SK-N-SH treated with all-trans-retinoic acid at 6 μM for 48 hours (cell line): ENCODE measurements at regions not wholly inside any gene's neighbourhood (a gene's known extent, or its start where the extent isn't known, plus 50 kb on each side); places are given as distances from the start of the nearest gene placed in this dataset.

Experiments
- ARNTL ChIP-seq: fragments of 450-650 bp; formaldehyde crosslinking; IDR thresholded peaks from 2 replicates; pipeline ENCODE4 v1.5.0; 2020; ENCODE audit warnings: low read depth, mild to moderate bottlenecking, moderate library complexity, borderline replicate concordance
- BACH2 ChIP-seq: fragments of 250-450 bp; sonication (Bioruptor Pico); IDR thresholded peaks from 2 replicates; pipeline ENCODE4 v1.9.0; 2021; ENCODE audit warnings: mild to moderate bottlenecking, borderline replicate concordance
- ESRRG ChIP-seq: fragments of 250-450 bp; sonication (Bioruptor Pico); IDR thresholded peaks from 2 replicates; pipeline ENCODE4 v1.6.1; 2021; ENCODE audit warnings: mild to moderate bottlenecking
- GLIS3 ChIP-seq: fragments of 250-450 bp; sonication (Bioruptor Pico); IDR thresholded peaks from 2 replicates; pipeline ENCODE4 v1.5.0; 2020; ENCODE audit warnings: mild to moderate bottlenecking, moderate library complexity
- ISL1 ChIP-seq: fragments of 250-450 bp; sonication (Bioruptor Pico); IDR thresholded peaks from 2 replicates; pipeline ENCODE4 v2.1.2; 2022; ENCODE audit warnings: mild to moderate bottlenecking, moderate library complexity
- OSR1 ChIP-seq: fragments of 250-450 bp; sonication (Bioruptor Pico); IDR thresholded peaks from 2 replicates; pipeline ENCODE4 v1.8.0; 2022; ENCODE audit warnings: moderate library complexity, mild to moderate bottlenecking, inconsistent platforms
- RARB ChIP-seq: fragments of 250-450 bp; sonication (Bioruptor Pico); IDR thresholded peaks from 2 replicates; pipeline ENCODE4 v1.8.0; 2021; ENCODE audit warnings: mild to moderate bottlenecking, moderate library complexity
- TOX ChIP-seq: fragments of 250-450 bp; sonication (Bioruptor Pico); IDR thresholded peaks from 2 replicates; pipeline ENCODE4 v1.8.0; 2021; ENCODE audit warnings: mild to moderate bottlenecking, moderate library complexity, borderline replicate concordance
- ZFP30 ChIP-seq: fragments of 450-650 bp; formaldehyde crosslinking; IDR thresholded peaks from 2 replicates; pipeline ENCODE4 v1.5.0; 2022; ENCODE audit warnings: mild to moderate bottlenecking, moderate library complexity
- ZNF8 ChIP-seq: fragments of 450-650 bp; formaldehyde crosslinking; IDR thresholded peaks from 2 replicates; pipeline ENCODE4 v1.5.0; 2020; ENCODE audit warnings: mild to moderate bottlenecking, moderate library complexity
- TF ChIP-seq, protein P1 (sequence below): fragments of 250-450 bp; sonication (Bioruptor Pico); IDR thresholded peaks from 2 replicates; pipeline ENCODE4 v1.5.0; 2020; ENCODE audit warnings: mild to moderate bottlenecking, moderate library complexity
- TF ChIP-seq, protein P2 (sequence below): fragments of 250-450 bp; sonication (Bioruptor Pico); IDR thresholded peaks from 2 replicates; pipeline ENCODE4 v1.8.0; 2021; ENCODE audit warnings: low read depth, mild to moderate bottlenecking, moderate library complexity, borderline replicate concordance

DNA sequence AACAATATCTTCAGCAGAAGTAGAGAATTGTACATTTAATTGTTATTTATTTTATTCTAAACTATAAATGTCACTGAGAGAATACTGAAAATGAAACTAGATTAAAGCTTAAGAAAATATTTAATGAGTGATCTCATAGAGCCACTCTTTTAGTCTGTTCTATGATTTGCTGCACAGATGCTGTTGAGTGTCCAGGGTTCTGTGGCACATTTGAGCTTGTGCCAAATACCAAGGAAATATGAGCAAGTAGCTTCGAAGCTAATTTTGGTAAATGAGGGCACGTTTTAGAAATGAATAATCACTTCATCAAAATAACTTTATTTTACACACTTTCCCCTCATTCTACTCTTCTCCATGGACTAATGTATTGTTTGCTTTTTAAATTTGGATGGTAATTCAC is 53.6 kb upstream of the THRB start:
- no peak for TF ChIP-seq GLIS3
- no peak for TF ChIP-seq ZFP30 (CRISPR knock-in tag)
- TF ChIP-seq, protein P1, sequence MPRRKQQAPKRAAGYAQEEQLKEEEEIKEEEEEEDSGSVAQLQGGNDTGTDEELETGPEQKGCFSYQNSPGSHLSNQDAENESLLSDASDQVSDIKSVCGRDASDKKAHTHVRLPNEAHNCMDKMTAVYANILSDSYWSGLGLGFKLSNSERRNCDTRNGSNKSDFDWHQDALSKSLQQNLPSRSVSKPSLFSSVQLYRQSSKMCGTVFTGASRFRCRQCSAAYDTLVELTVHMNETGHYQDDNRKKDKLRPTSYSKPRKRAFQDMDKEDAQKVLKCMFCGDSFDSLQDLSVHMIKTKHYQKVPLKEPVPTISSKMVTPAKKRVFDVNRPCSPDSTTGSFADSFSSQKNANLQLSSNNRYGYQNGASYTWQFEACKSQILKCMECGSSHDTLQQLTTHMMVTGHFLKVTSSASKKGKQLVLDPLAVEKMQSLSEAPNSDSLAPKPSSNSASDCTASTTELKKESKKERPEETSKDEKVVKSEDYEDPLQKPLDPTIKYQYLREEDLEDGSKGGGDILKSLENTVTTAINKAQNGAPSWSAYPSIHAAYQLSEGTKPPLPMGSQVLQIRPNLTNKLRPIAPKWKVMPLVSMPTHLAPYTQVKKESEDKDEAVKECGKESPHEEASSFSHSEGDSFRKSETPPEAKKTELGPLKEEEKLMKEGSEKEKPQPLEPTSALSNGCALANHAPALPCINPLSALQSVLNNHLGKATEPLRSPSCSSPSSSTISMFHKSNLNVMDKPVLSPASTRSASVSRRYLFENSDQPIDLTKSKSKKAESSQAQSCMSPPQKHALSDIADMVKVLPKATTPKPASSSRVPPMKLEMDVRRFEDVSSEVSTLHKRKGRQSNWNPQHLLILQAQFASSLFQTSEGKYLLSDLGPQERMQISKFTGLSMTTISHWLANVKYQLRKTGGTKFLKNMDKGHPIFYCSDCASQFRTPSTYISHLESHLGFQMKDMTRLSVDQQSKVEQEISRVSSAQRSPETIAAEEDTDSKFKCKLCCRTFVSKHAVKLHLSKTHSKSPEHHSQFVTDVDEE: no peak
- TF ChIP-seq, protein P2, sequence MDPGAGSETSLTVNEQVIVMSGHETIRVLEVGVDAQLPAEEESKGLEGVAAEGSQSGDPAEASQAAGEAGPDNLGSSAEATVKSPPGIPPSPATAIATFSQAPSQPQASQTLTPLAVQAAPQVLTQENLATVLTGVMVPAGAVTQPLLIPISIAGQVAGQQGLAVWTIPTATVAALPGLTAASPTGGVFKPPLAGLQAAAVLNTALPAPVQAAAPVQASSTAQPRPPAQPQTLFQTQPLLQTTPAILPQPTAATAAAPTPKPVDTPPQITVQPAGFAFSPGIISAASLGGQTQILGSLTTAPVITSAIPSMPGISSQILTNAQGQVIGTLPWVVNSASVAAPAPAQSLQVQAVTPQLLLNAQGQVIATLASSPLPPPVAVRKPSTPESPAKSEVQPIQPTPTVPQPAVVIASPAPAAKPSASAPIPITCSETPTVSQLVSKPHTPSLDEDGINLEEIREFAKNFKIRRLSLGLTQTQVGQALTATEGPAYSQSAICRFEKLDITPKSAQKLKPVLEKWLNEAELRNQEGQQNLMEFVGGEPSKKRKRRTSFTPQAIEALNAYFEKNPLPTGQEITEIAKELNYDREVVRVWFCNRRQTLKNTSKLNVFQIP: no peak
- TF ChIP-seq OSR1 (CRISPR knock-in tag): no peak
- TF ChIP-seq ZNF8 (CRISPR knock-in tag): no peak
- no peak for TF ChIP-seq ESRRG (CRISPR knock-in tag)
- TF ChIP-seq ISL1 (CRISPR knock-in tag): no peak
- TF ChIP-seq ARNTL (CRISPR knock-in tag): no peak
- TF ChIP-seq TOX (CRISPR knock-in tag): no peak
- TF ChIP-seq BACH2 (CRISPR knock-in tag): no peak
- TF ChIP-seq RARB (CRISPR knock-in tag): no peak
